SW480 (cell line): ENCODE measurements at regions not wholly inside any gene's neighbourhood (a gene's known extent, or its start where the extent isn't known, plus 50 kb on each side); places are given as distances from the start of the nearest gene placed in this dataset.
A peak's percentile ranks its signal among the peaks of the same experiment; 100 is the strongest.
"Not testable (repeated sequence)": the region's sequence is repeated elsewhere in the genome, so short reads cannot be mapped to it uniquely, and the experiment has no call there.

Experiments used
- DNase-seq: peaks from one replicate; pipeline ENCODE4 v3.0.0-alpha.2; 2016; ENCODE audit warnings: low spot score

- no peak for DNase-seq
Measured at GRCh38 chr3:35401671-35402070, 237.7 kb upstream of the ARPP21 start.

- DNase-seq, result no peak
Measured at GRCh38 chr3:35404571-35404970, 234.8 kb upstream of the ARPP21 start.

DNA sequence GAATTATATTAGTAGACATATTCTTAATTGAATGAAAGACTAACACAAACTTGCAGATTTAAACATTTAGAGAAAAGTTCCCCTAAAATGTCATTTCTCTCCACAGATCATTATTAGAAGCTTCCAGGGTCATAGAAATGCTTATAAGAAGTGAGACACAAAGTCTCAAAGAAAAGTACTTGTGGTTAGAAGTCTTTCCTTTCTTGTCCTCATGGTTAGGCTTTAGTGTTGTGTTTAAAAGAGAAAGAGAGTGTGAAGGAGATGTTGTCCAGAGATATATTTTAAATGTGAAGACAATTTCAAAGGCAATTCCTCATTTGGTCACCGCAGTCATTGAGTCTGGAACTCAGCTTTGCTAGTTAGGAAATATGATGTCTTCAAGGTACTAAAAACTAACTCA is 230.4 kb upstream of the ARPP21 start:
- no peak for DNase-seq

DNA sequence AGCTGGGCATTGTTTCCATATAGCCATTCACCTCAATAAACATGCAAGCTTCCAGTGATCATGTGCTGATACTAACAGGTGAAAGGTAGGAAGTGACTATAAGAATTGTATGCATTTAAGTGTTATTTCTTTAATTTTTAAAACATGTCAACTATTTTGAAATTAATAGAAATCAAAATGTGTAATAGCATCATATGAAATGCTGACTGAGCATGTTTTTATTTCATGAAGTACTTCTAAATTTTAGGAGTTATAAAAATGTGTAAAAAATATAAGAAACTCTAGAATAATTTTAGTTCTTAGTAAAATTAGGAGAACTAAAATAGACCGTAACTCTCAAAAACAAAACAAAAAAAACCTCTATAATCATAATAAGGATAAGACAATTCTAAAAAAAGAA is 229.3 kb upstream of the ARPP21 start:
- no peak for DNase-seq

GRCh38 chr3:35413483-35413882 is 225.8 kb upstream of the ARPP21 start:
- DNase-seq, result no peak

GRCh38 chr3:35417080-35417479 is 222.2 kb upstream of the ARPP21 start:
- DNase-seq, result no peak

DNA sequence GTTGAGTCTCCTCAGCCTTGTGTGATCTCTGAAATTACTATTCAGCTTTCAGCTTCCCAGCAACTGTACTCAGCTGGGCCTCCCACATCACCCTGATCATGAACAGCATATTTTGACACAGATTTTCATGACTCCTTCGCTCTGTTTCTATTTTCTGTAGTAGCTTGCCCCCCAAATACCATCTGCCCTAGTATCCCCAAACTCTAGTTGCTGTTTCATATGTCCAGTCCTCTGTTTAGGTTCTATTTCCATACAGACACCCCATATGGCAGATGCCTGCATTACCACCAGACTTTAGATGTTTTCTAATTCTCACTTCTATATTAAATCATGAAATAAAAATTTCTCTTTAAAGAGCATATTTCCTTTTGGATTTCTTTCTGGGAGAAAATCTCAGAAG is 217.2 kb upstream of the ARPP21 start:
- DNase-seq, result no peak

GRCh38 chr3:35422836-35423601 is 216.3 kb upstream of the ARPP21 start:
- DNase-seq, result no peak

- peak; percentile 1 for DNase-seq
Measured at GRCh38 chr3:35426366-35426958, 212.9 kb upstream of the ARPP21 start.

- DNase-seq, result no peak
Measured at GRCh38 chr3:35437381-35437780, 201.9 kb upstream of the ARPP21 start.

DNA sequence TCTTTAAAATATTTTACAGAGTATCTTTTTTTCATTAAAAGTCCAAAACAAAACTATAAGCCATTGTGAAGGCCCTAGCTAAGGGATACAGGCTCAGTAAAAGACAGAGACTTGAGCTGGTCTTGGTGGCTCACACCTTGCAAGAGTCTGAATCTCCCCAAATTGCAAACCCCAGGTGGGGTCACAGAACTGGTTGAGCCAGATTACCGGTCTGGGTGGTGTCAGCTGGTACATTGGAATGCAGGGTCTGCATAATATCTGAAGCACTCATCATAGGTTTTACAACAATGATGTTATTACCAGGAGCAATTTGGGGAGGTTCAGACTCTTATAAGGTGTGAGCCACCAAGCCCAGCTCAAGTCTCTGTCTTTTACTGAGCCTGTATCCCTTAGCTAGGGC is 201.2 kb upstream of the ARPP21 start:
- DNase-seq, result no peak

GRCh38 chr3:35439663-35440062 is 199.7 kb upstream of the ARPP21 start:
- DNase-seq, result no peak

GRCh38 chr3:35440826-35441225 is 198.5 kb upstream of the ARPP21 start:
- no peak for DNase-seq

DNA sequence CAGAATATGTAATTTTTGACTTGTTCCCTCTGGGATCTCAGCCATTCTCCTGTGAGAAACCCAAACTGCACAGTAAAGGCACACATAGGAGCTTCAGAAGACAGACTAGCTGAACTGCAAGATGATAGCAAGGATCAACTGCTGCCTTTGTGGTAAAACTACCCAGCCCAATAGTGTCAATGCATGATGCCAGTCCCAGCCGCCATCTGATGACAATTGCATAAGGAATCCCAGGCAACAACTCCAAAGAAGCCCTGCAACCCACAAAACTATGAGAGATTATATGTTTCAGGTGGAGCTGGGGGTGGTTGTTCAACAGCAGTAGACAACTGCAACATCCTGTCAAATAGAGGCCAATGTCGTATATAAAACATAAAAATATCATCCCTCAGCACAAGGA is 192.4 kb upstream of the ARPP21 start:
- DNase-seq, result no peak

- DNase-seq, result no peak
Measured at GRCh38 chr3:35448121-35448520, 191.2 kb upstream of the ARPP21 start.

- no peak for DNase-seq
Measured at GRCh38 chr3:35448681-35449080, 190.6 kb upstream of the ARPP21 start.

GRCh38 chr3:35454819-35455218 is 184.5 kb upstream of the ARPP21 start:
- DNase-seq, result not testable (repeated sequence)

GRCh38 chr3:35473956-35474355 is 165.4 kb upstream of the ARPP21 start:
- no peak for DNase-seq

- not testable (repeated sequence) for DNase-seq
Measured at GRCh38 chr3:35482566-35482965, 156.8 kb upstream of the ARPP21 start.

DNA sequence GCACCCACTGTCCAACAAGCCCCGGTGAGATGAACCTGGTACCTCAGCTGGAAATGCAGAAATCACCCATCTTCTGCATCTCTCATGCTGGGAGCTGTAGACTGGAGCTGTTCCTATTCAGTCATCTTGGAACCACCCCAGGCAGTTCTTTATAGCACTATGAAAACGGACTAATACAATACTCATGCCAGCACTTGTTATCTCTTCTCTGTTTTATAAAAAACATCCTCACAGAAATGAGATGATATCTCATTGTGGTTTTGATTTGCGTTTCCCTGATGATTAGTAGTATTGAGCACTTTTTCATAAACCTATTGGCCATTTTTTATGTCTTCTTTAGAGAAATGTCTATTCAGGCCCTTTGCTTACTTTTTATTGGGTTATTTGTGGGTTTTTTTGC is 156.2 kb upstream of the ARPP21 start:
- DNase-seq, result no peak

- no peak for DNase-seq
Measured at GRCh38 chr3:35484929-35485530, 154.3 kb upstream of the ARPP21 start.

GRCh38 chr3:35486295-35486694 is 153.0 kb upstream of the ARPP21 start:
- no peak for DNase-seq

- no peak for DNase-seq
Measured at GRCh38 chr3:35487376-35487775, 151.9 kb upstream of the ARPP21 start.

DNA sequence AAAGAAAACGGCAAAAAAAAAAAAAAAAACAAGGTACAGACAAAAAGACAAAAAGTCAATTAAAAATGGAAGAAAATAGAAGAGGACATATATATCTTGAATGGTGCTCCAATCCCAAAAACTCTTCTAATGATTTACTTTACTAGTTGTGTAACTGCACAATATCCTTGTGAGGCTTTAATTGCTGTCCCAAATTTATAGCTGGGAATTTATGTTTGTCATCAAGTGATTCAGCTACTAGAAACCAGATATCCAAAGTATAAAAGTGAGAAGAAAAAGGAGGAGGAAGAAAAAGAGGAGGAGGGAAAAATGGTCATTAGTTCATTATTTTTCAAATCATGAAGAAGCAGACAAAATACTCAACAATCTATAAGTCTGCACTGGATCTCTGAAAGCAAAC is 150.8 kb upstream of the ARPP21 start:
- no peak for DNase-seq
